Natural killer cell (primary cell): ENCODE measurements at regions not wholly inside any gene's neighbourhood (a gene's known extent, or its start where the extent isn't known, plus 50 kb on each side); places are given as distances from the start of the nearest gene placed in this dataset.

Experiments
- ATAC-seq, 3 donors: fragments of 150-1000 bp in 2 of 3; fragments of 200-7000 bp in 1 of 3; cut with Tn5 transposase; 1 replicate in 1 of 3; 2 replicates in 2 of 3; pipeline ENCODE4 v1.10.0; 2021; ENCODE audit warnings: mild to moderate bottlenecking in 2 of 3, moderate library complexity in 2 of 3
- DNase-seq, 2 donors: peaks; one replicate each; pipeline versions ENCODE4 v3.0.0 to v3.0.0-alpha.2; 2013 to 2021; ENCODE audit warnings: mixed read lengths in 1 of 2
- H3K27ac ChIP-seq: one replicate; pipeline ENCODE4 v1.5.1; 2013; ENCODE audit warnings: mild to moderate bottlenecking, low read length
- H3K27me3 ChIP-seq: one replicate; pipeline ENCODE4 v1.6.1; 2013; ENCODE audit warnings: low read length; ENCODE audit not compliant: control insufficient read depth, insufficient read depth
- H3K36me3 ChIP-seq: one replicate; pipeline ENCODE4 v1.6.1; 2013; ENCODE audit warnings: low read length; ENCODE audit not compliant: control insufficient read depth, insufficient read depth
- H3K4me1 ChIP-seq: one replicate; pipeline ENCODE4 v1.6.1; 2013; ENCODE audit warnings: low read length; ENCODE audit not compliant: control insufficient read depth, insufficient read depth
- H3K4me3 ChIP-seq: one replicate; pipeline ENCODE4 v1.5.1; 2013; ENCODE audit warnings: low read length
- H3K9me3 ChIP-seq: one replicate; pipeline ENCODE4 v1.6.1; 2013; ENCODE audit warnings: low read length; ENCODE audit not compliant: control insufficient read depth, insufficient read depth
- H3K27ac Mint-ChIP-seq, 2 donors: one replicate each; pipeline ENCODE4 v1.8.0; 2022; ENCODE audit warnings: mild to moderate bottlenecking in 2 of 2, mixed read lengths in 2 of 2, moderate library complexity in 1 of 2
- H3K27me3 Mint-ChIP-seq, 2 donors: one replicate each; pipeline ENCODE4 v1.8.0; 2022; ENCODE audit warnings: low read depth in 2 of 2, mixed read lengths in 2 of 2
- H3K36me3 Mint-ChIP-seq: one replicate; pipeline ENCODE4 v1.8.0; 2022; ENCODE audit warnings: mixed read lengths
- H3K4me1 Mint-ChIP-seq, 2 donors: one replicate each; pipeline ENCODE4 v1.8.0; 2022; ENCODE audit warnings: mixed read lengths in 2 of 2
- H3K4me3 Mint-ChIP-seq: one replicate; pipeline ENCODE4 v1.8.0; 2022; ENCODE audit warnings: mild to moderate bottlenecking, moderate library complexity, mixed read lengths
- H3K9me3 Mint-ChIP-seq, 2 donors: one replicate each; pipeline ENCODE4 v1.8.0; 2022; ENCODE audit warnings: mixed read lengths in 2 of 2
- WGBS: methylation state at CpG from one replicate; pipeline ENCODE4 v1.1.7; 2013; ENCODE audit warnings: missing lambda C conversion rate; ENCODE audit not compliant: insufficient coverage; 5-methylcytosine and 5-hydroxymethylcytosine counted together
- intact Hi-C: fragments of 100-400 bp; cut with micrococcal nuclease; formaldehyde crosslinking; loops from one replicate; pipeline ENCODE4 v1.14.2; 2022
- TF ChIP-seq, protein P1 (sequence below): fragments of 200-600 bp; IDR thresholded peaks from one replicate; pipeline ENCODE4 v1.8.0; 2022; ENCODE audit warnings: antibody characterized with exemption

- Mint-ChIP-seq H3K27me3 (no peaks in the 10 kb centered on the region), H3K27ac (no peak overlapping the region), H3K4me3 (no peak overlapping the region), H3K4me1 (peaks cover 35 to 50% of the 10 kb centered on the region in 2 donors), H3K36me3 (no peaks in the 10 kb centered on the region), H3K9me3 (no peaks in the 10 kb centered on the region)
- TF ChIP-seq, protein P1, sequence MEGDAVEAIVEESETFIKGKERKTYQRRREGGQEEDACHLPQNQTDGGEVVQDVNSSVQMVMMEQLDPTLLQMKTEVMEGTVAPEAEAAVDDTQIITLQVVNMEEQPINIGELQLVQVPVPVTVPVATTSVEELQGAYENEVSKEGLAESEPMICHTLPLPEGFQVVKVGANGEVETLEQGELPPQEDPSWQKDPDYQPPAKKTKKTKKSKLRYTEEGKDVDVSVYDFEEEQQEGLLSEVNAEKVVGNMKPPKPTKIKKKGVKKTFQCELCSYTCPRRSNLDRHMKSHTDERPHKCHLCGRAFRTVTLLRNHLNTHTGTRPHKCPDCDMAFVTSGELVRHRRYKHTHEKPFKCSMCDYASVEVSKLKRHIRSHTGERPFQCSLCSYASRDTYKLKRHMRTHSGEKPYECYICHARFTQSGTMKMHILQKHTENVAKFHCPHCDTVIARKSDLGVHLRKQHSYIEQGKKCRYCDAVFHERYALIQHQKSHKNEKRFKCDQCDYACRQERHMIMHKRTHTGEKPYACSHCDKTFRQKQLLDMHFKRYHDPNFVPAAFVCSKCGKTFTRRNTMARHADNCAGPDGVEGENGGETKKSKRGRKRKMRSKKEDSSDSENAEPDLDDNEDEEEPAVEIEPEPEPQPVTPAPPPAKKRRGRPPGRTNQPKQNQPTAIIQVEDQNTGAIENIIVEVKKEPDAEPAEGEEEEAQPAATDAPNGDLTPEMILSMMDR = no peak
- Histone ChIP-seq H3K27me3 (no peaks in the 10 kb centered on the region), H3K27ac (peak overlapping the region; percentile 57), H3K36me3 (no peaks in the 10 kb centered on the region), H3K4me3 (no peak overlapping the region), H3K4me1 (peaks cover 48% of the 10 kb centered on the region), H3K9me3 (no peaks in the 10 kb centered on the region)
- ATAC-seq (no peak), DNase-seq (no peak)
- 95% methylated on average over 5 of the region's 6 CpGs for WGBS
- intact Hi-C loops = no loop called here
Observed at GRCh38 chr14:100409003-100409360, 85.8 kb downstream of the SLC25A47 start.

GRCh38 chr14:100409651-100410050 lies 86.5 kb downstream of the SLC25A47 start:
- Mint-ChIP-seq H3K27ac (no peak overlapping the region), H3K4me3 (no peak overlapping the region), H3K4me1 (peaks cover 30 to 44% of the 10 kb centered on the region in 2 donors), H3K36me3 (no peaks in the 10 kb centered on the region), H3K27me3 (no peaks in the 10 kb centered on the region), H3K9me3 (no peaks in the 10 kb centered on the region)
- DNase-seq = no peak
- ATAC-seq = no peak
- 92% methylated on average over 2 of the region's 2 CpGs for WGBS
- TF ChIP-seq, protein P1 = no peak
- Histone ChIP-seq H3K27ac (no peak overlapping the region), H3K4me3 (no peak overlapping the region), H3K27me3 (no peaks in the 10 kb centered on the region), H3K36me3 (no peaks in the 10 kb centered on the region), H3K9me3 (no peaks in the 10 kb centered on the region), H3K4me1 (peaks cover 41% of the 10 kb centered on the region)
- intact Hi-C loops = no loop called here

GRCh38 chr14:100410056-100410565 lies 87.0 kb downstream of the SLC25A47 start:
- no peaks in the 10 kb centered on the region for H3K27me3 Mint-ChIP-seq
- no peaks in the 10 kb centered on the region for H3K9me3 Mint-ChIP-seq
- Histone ChIP-seq H3K4me1 (peaks cover 37% of the 10 kb centered on the region), H3K36me3 (no peaks in the 10 kb centered on the region), H3K4me3 (no peak overlapping the region), H3K27me3 (no peaks in the 10 kb centered on the region), H3K9me3 (no peaks in the 10 kb centered on the region), H3K27ac (no peak overlapping the region)
- 97% methylated on average over 7 of the region's 8 CpGs for WGBS
- no peak for ATAC-seq
- H3K4me1 Mint-ChIP-seq = peaks cover 26 to 39% of the 10 kb centered on the region in 2 donors
- H3K4me3 Mint-ChIP-seq = no peak overlapping the region
- H3K36me3 Mint-ChIP-seq = no peaks in the 10 kb centered on the region
- intact Hi-C loops = no loop called here
- H3K27ac Mint-ChIP-seq = peak overlapping the region in 1 of 2 donors; percentile 27
- DNase-seq = no peak
- TF ChIP-seq, protein P1 = no peak

DNA sequence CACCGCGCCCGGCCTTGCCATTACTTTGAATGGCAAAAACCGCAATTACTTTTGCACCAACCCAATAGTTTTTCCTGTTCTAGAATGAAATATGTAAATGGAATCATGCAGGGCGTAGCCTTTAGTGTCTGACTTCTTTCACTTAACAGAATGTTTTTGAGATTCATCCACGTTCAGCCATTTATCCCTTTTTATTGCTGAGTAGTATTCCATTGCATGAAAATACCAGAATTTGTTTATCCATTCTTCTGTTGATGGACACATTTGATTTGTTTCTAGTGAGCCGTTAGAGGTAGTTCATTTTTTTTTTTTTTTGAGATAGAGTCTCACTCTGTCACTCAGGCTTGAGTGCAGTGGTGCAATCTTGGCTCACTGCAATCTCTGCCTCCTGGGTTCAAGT lies 90.6 kb downstream of the SLC25A47 start:
- H3K27me3 ChIP-seq = no peaks in the 10 kb centered on the region
- Mint-ChIP-seq H3K27ac (no peak overlapping the region), H3K4me1 (peaks cover 0 to 7% of the 10 kb centered on the region in 2 donors), H3K27me3 (no peaks in the 10 kb centered on the region), H3K36me3 (no peaks in the 10 kb centered on the region), H3K9me3 (no peaks in the 10 kb centered on the region), H3K4me3 (no peak overlapping the region)
- H3K36me3 ChIP-seq = no peaks in the 10 kb centered on the region
- H3K9me3 ChIP-seq = no peaks in the 10 kb centered on the region
- H3K27ac ChIP-seq = no peak overlapping the region
- ATAC-seq (no peak), DNase-seq (no peak)
- intact Hi-C loops = no loop called here
- H3K4me1 ChIP-seq = peaks cover 5% of the 10 kb centered on the region
- no peak overlapping the region for H3K4me3 ChIP-seq
- WGBS = 97% methylated on average over 7 of the region's 7 CpGs
- TF ChIP-seq, protein P1 = no peak
